Activated CD8-positive, alpha-beta T cell treated with anti-CD3 and anti-CD28 coated beads, Interleukin-2, amount 10 ng/mL, durations not matched to agents 7 days and 5 days (primary cell): ENCODE measurements at regions not wholly inside any gene's neighbourhood (a gene's known extent, or its start where the extent isn't known, plus 50 kb on each side); places are given as distances from the start of the nearest gene placed in this dataset.
A peak's percentile ranks its signal among the peaks of the same experiment; 100 is the strongest.

ENCODE experiments used
- ATAC-seq: fragments of 150-1000 bp; cut with Tn5 transposase; one replicate; pipeline ENCODE4 v1.10.0; 2021; ENCODE audit warnings: moderate library complexity
- CTCF ChIA-PET: fragments of 350-600 bp; sonication (Branson Sonifier 250); formaldehyde crosslinking; loops from one replicate; lab custom pipeline; 2021; ENCODE audit warnings: antibody characterized with exemption; lab: Charles Lee
- POLR2A ChIA-PET: fragments of 350-600 bp; sonication (Branson Sonifier 250); formaldehyde crosslinking; loops from one replicate; lab custom pipeline; 2021; ENCODE audit warnings: antibody characterized with exemption; lab: Charles Lee
- DNase-seq: peaks from one replicate; pipeline ENCODE4 v3.0.0-alpha.2; 2020
- H3K27ac Mint-ChIP-seq: one replicate; pipeline ENCODE4 v1.8.0; 2021; ENCODE audit warnings: mild to moderate bottlenecking, mixed read lengths
- H3K27me3 Mint-ChIP-seq: one replicate; pipeline ENCODE4 v1.8.0; 2021; ENCODE audit warnings: low read depth, mixed read lengths
- H3K36me3 Mint-ChIP-seq: one replicate; pipeline ENCODE4 v1.8.0; 2021; ENCODE audit warnings: low read depth, mixed read lengths
- H3K4me1 Mint-ChIP-seq: one replicate; pipeline ENCODE4 v1.8.0; 2021; ENCODE audit warnings: low read depth, mixed read lengths
- H3K4me3 Mint-ChIP-seq: one replicate; pipeline ENCODE4 v1.8.0; 2021; ENCODE audit warnings: mild to moderate bottlenecking, mixed read lengths
- H3K9me3 Mint-ChIP-seq: one replicate; pipeline ENCODE4 v1.8.0; 2022; ENCODE audit warnings: mixed read lengths; ENCODE audit not compliant: insufficient read depth

GRCh38 chr13:48849515-48849914 lies 126.2 kb upstream of the FNDC3A start:
- Mint-ChIP-seq H3K27me3 (peaks cover 8% of the 10 kb centered on the region), H3K4me3 (no peak overlapping the region), H3K4me1 (peaks cover 34% of the 10 kb centered on the region), H3K27ac (no peak overlapping the region), H3K9me3 (no peaks in the 10 kb centered on the region), H3K36me3 (no peaks in the 10 kb centered on the region)
- CTCF ChIA-PET = no interaction called here
- no peak for ATAC-seq
- POLR2A ChIA-PET = no interaction called here
- DNase-seq = no peak

GRCh38 chr13:48851707-48852106 lies 124.0 kb upstream of the FNDC3A start:
- ChIA-PET CTCF (no interaction called here), POLR2A (no interaction called here)
- ATAC-seq (peak; percentile 47), DNase-seq (peak; percentile 35)
- Mint-ChIP-seq H3K36me3 (no peaks in the 10 kb centered on the region), H3K4me1 (peaks cover 34% of the 10 kb centered on the region), H3K9me3 (no peaks in the 10 kb centered on the region), H3K27ac (peak overlapping the region; percentile 32), H3K4me3 (peak overlapping the region; percentile 22), H3K27me3 (peaks cover 8% of the 10 kb centered on the region)

GRCh38 chr13:48852911-48853727 lies 122.6 kb upstream of the FNDC3A start:
- ChIA-PET CTCF (interaction anchor here (0.8 kb wide), 1 partner anchor 30 kb away, joined by 3 read pairs; no protein-coding TSS in a partner anchor), POLR2A (no interaction called here)
- no peaks in the 10 kb centered on the region for H3K9me3 Mint-ChIP-seq
- H3K4me3 Mint-ChIP-seq = no peak overlapping the region
- peaks cover 41% of the 10 kb centered on the region for H3K4me1 Mint-ChIP-seq
- peak overlapping the region; percentile 44 for H3K27ac Mint-ChIP-seq
- no peak for ATAC-seq
- H3K27me3 Mint-ChIP-seq = peaks cover 8% of the 10 kb centered on the region
- no peak for DNase-seq
- H3K36me3 Mint-ChIP-seq = no peaks in the 10 kb centered on the region

- peaks cover 47% of the 10 kb centered on the region for H3K4me1 Mint-ChIP-seq
- peak overlapping the region; percentile 44 for H3K27ac Mint-ChIP-seq
- no peaks in the 10 kb centered on the region for H3K9me3 Mint-ChIP-seq
- DNase-seq (no peak), ATAC-seq (no peak)
- POLR2A ChIA-PET = interaction anchor here (1.0 kb wide), 1 partner anchor 122 kb away, joined by 4 read pairs; the partner anchor contains the start of gene FNDC3A
- no peak overlapping the region for H3K4me3 Mint-ChIP-seq
- H3K27me3 Mint-ChIP-seq = peaks cover 8% of the 10 kb centered on the region
- H3K36me3 Mint-ChIP-seq = peaks cover 3% of the 10 kb centered on the region
- CTCF ChIA-PET = no interaction called here
Observed at GRCh38 chr13:48853728-48854102, 122.0 kb upstream of the FNDC3A start.

- POLR2A ChIA-PET = no interaction called here
Observed at GRCh38 chr13:48857576-48857975, 118.1 kb upstream of the FNDC3A start.

GRCh38 chr13:48858122-48858902 lies 117.4 kb upstream of the FNDC3A start:
- peak overlapping the region; percentile 76 for H3K27ac Mint-ChIP-seq
- no peaks in the 10 kb centered on the region for H3K9me3 Mint-ChIP-seq
- POLR2A ChIA-PET = no interaction called here
- ATAC-seq (no peak), DNase-seq (no peak)
- CTCF ChIA-PET = no interaction called here
- H3K36me3 Mint-ChIP-seq = peaks cover 3% of the 10 kb centered on the region
- H3K4me3 Mint-ChIP-seq = no peak overlapping the region
- H3K27me3 Mint-ChIP-seq = no peaks in the 10 kb centered on the region
- peaks cover 27% of the 10 kb centered on the region for H3K4me1 Mint-ChIP-seq

More at GRCh38 chr13:48857576-48857975, 118.1 kb upstream of the FNDC3A start:
- H3K27me3 Mint-ChIP-seq = no peaks in the 10 kb centered on the region
- no peak overlapping the region for H3K27ac Mint-ChIP-seq
- H3K36me3 Mint-ChIP-seq = peaks cover 3% of the 10 kb centered on the region
- H3K4me1 Mint-ChIP-seq = peaks cover 34% of the 10 kb centered on the region
- H3K9me3 Mint-ChIP-seq = no peaks in the 10 kb centered on the region
- H3K4me3 Mint-ChIP-seq = no peak overlapping the region
- DNase-seq = no peak
- ATAC-seq = no peak
- CTCF ChIA-PET = no interaction called here

- peaks cover 3% of the 10 kb centered on the region for H3K36me3 Mint-ChIP-seq
- ChIA-PET CTCF (no interaction called here), POLR2A (interaction anchor here (0.5 kb wide), 1 partner anchor 35 kb away, joined by 3 read pairs; no protein-coding TSS in a partner anchor)
- H3K27ac Mint-ChIP-seq = no peak overlapping the region
- H3K27me3 Mint-ChIP-seq = no peaks in the 10 kb centered on the region
- no peaks in the 10 kb centered on the region for H3K9me3 Mint-ChIP-seq
- H3K4me3 Mint-ChIP-seq = no peak overlapping the region
- H3K4me1 Mint-ChIP-seq = peaks cover 20% of the 10 kb centered on the region
- DNase-seq (no peak), ATAC-seq (no peak)
Observed at GRCh38 chr13:48859272-48860105, 116.2 kb upstream of the FNDC3A start.

- H3K27ac Mint-ChIP-seq = no peak overlapping the region
- DNase-seq (no peak), ATAC-seq (no peak)
- H3K9me3 Mint-ChIP-seq = no peaks in the 10 kb centered on the region
- H3K4me3 Mint-ChIP-seq = no peak overlapping the region
- no peaks in the 10 kb centered on the region for H3K27me3 Mint-ChIP-seq
- CTCF ChIA-PET = interaction anchor here (0.7 kb wide), 1 partner anchor 24 kb away, joined by 3 read pairs; no protein-coding TSS in a partner anchor
- POLR2A ChIA-PET = interaction anchor here (0.5 kb wide), 1 partner anchor 36 kb away, joined by 3 read pairs; no protein-coding TSS in a partner anchor
- H3K36me3 Mint-ChIP-seq = peaks cover 3% of the 10 kb centered on the region
- peaks cover 20% of the 10 kb centered on the region for H3K4me1 Mint-ChIP-seq
Observed at GRCh38 chr13:48860364-48860763, 115.3 kb upstream of the FNDC3A start.

GRCh38 chr13:48862572-48862971 lies 113.1 kb upstream of the FNDC3A start:
- Mint-ChIP-seq H3K27me3 (no peaks in the 10 kb centered on the region), H3K36me3 (peaks cover 3% of the 10 kb centered on the region), H3K4me3 (no peak overlapping the region), H3K9me3 (no peaks in the 10 kb centered on the region), H3K4me1 (peaks cover 18% of the 10 kb centered on the region), H3K27ac (no peak overlapping the region)
- POLR2A ChIA-PET = no interaction called here
- DNase-seq (no peak), ATAC-seq (no peak)
- CTCF ChIA-PET = no interaction called here

GRCh38 chr13:48864100-48864499 lies 111.6 kb upstream of the FNDC3A start:
- DNase-seq (no peak), ATAC-seq (no peak)
- H3K27me3 Mint-ChIP-seq = no peaks in the 10 kb centered on the region
- peaks cover 7% of the 10 kb centered on the region for H3K4me1 Mint-ChIP-seq
- ChIA-PET CTCF (no interaction called here), POLR2A (no interaction called here)
- no peak overlapping the region for H3K4me3 Mint-ChIP-seq
- H3K36me3 Mint-ChIP-seq = no peaks in the 10 kb centered on the region
- no peak overlapping the region for H3K27ac Mint-ChIP-seq
- no peaks in the 10 kb centered on the region for H3K9me3 Mint-ChIP-seq

GRCh38 chr13:48866249-48866648 lies 109.5 kb upstream of the FNDC3A start:
- ChIA-PET POLR2A (interaction anchor here (0.6 kb wide), 1 partner anchor 14 kb away, joined by 9 read pairs; no protein-coding TSS in a partner anchor), CTCF (no interaction called here)
- no peaks in the 10 kb centered on the region for H3K9me3 Mint-ChIP-seq
- H3K27ac Mint-ChIP-seq = no peak overlapping the region
- ATAC-seq = no peak
- DNase-seq = no peak
- H3K4me3 Mint-ChIP-seq = no peak overlapping the region
- no peaks in the 10 kb centered on the region for H3K27me3 Mint-ChIP-seq
- peaks cover 4% of the 10 kb centered on the region for H3K4me1 Mint-ChIP-seq
- no peaks in the 10 kb centered on the region for H3K36me3 Mint-ChIP-seq
